GM23338 (cell line): ENCODE measurements at regions not wholly inside any gene's neighbourhood (a gene's known extent, or its start where the extent isn't known, plus 50 kb on each side); places are given as distances from the start of the nearest gene placed in this dataset.
"Not testable (repeated sequence)": the region's sequence is repeated elsewhere in the genome, so short reads cannot be mapped to it uniquely, and the experiment has no call there.

ENCODE experiments used
- ATAC-seq: fragments of 200-7000 bp; cut with Tn5 transposase; 3 replicates; pipeline ENCODE4 v1.9.1; 2020
- DNase-seq: peaks from one replicate; pipeline ENCODE4 v3.0.0-alpha.2; 2015; ENCODE audit warnings: low spot score
- H2AFZ ChIP-seq: fragments of 200-600 bp; sonication (generic); 2 replicates; pipeline ENCODE4 v1.8.0; 2016; ENCODE audit warnings: antibody characterized with exemption, mild to moderate bottlenecking, moderate library complexity
- H3F3A ChIP-seq: fragments of 200-600 bp; sonication (generic); replicated peaks from 2 replicates; pipeline ENCODE4 v1.8.0; 2017; ENCODE audit warnings: antibody characterized with exemption, mixed run types, low read depth
- H3K27ac ChIP-seq: fragments of 200-600 bp; sonication (generic); 2 replicates; pipeline ENCODE4 v1.6.1; 2016; ENCODE audit warnings: low read depth
- H3K27me3 ChIP-seq: fragments of 200-600 bp; sonication (generic); 2 replicates; pipeline ENCODE4 v1.8.0; 2016; ENCODE audit warnings: mild to moderate bottlenecking, mixed run types, moderate library complexity; ENCODE audit not compliant: insufficient read depth
- H3K36me3 ChIP-seq: fragments of 200-600 bp; sonication (generic); 2 replicates; pipeline ENCODE4 v1.8.0; 2016; ENCODE audit warnings: mild to moderate bottlenecking; ENCODE audit not compliant: insufficient read depth
- H3K4me1 ChIP-seq: fragments of 200-600 bp; sonication (generic); 2 replicates; pipeline ENCODE4 v1.8.0; 2016; ENCODE audit warnings: mild to moderate bottlenecking, moderate library complexity; ENCODE audit not compliant: insufficient read depth
- H3K4me2 ChIP-seq: fragments of 200-600 bp; sonication (generic); 2 replicates; pipeline ENCODE4 v1.7.1; 2017; ENCODE audit warnings: mixed run types
- H3K4me3 ChIP-seq: fragments of 200-600 bp; sonication (generic); 2 replicates; pipeline ENCODE4 v1.6.1; 2016; ENCODE audit warnings: mixed run types
- H3K79me2 ChIP-seq: fragments of 200-600 bp; sonication (generic); replicated peaks from 2 replicates; pipeline ENCODE4 v1.8.0; 2017; ENCODE audit warnings: mild to moderate bottlenecking; ENCODE audit not compliant: insufficient read depth
- H3K9me2 ChIP-seq: fragments of 200-600 bp; sonication (generic); 2 replicates; pipeline ENCODE4 v1.8.0; 2017; ENCODE audit not compliant: insufficient read depth
- H4K20me1 ChIP-seq: fragments of 200-600 bp; sonication (generic); replicated peaks from 2 replicates; pipeline ENCODE4 v1.8.0; 2017; ENCODE audit warnings: mild to moderate bottlenecking; ENCODE audit not compliant: insufficient read depth
- H3K27ac Mint-ChIP-seq: 2 replicates; pipeline ENCODE4 v1.8.0; 2020; ENCODE audit warnings: inconsistent platforms, mild to moderate bottlenecking, moderate library complexity, mixed read lengths
- H3K27me3 Mint-ChIP-seq: 3 replicates; pipeline ENCODE4 v1.8.0; 2022; ENCODE audit warnings: low read depth, mild to moderate bottlenecking, moderate library complexity, mixed read lengths, inconsistent platforms; ENCODE audit not compliant: insufficient read depth, poor library complexity
- H3K36me3 Mint-ChIP-seq: 3 replicates; pipeline ENCODE4 v1.8.0; 2021; ENCODE audit warnings: low read depth, mild to moderate bottlenecking, inconsistent platforms, moderate library complexity, mixed read lengths
- H3K4me1 Mint-ChIP-seq: 3 replicates; pipeline ENCODE4 v1.8.0; 2020; ENCODE audit warnings: mild to moderate bottlenecking, inconsistent platforms, mixed read lengths
- H3K4me3 Mint-ChIP-seq: 3 replicates; pipeline ENCODE4 v1.8.0; 2021; ENCODE audit warnings: moderate library complexity, mild to moderate bottlenecking, inconsistent platforms, mixed read lengths
- H3K9me3 Mint-ChIP-seq: 3 replicates; pipeline ENCODE4 v1.8.0; 2020; ENCODE audit warnings: moderate library complexity, mild to moderate bottlenecking, inconsistent platforms, mixed read lengths
- CTCF ChIP-seq, 2 experiments: fragments of 200-600 bp in 1 of 2; sonication (generic) in 1 of 2; conservative IDR thresholded peaks; 2 replicates each; pipeline versions ENCODE4 v1.5.1 to v1.6.1; 2016 to 2017; ENCODE audit warnings: antibody characterized with exemption in 2 of 2, low read depth in 2 of 2, mild to moderate bottlenecking in 2 of 2, moderate library complexity in 1 of 2
- ETS1 ChIP-seq: IDR thresholded peaks from 2 replicates; pipeline ENCODE4 v1.6.1; 2016; ENCODE audit warnings: antibody characterized with exemption
- EZH2 ChIP-seq: fragments of 200-600 bp; sonication (generic); IDR thresholded peaks from one replicate; pipeline ENCODE4 v1.8.0; 2017; ENCODE audit warnings: antibody characterized with exemption, mild to moderate bottlenecking, low read depth; ENCODE audit not compliant: unreplicated experiment
- JUNB ChIP-seq: IDR thresholded peaks from one replicate; pipeline ENCODE4 v1.6.1; 2016; ENCODE audit warnings: antibody characterized with exemption; ENCODE audit not compliant: unreplicated experiment
- POLR2AphosphoS5 ChIP-seq: IDR thresholded peaks from 2 replicates; pipeline ENCODE4 v1.6.1; 2016; ENCODE audit warnings: antibody characterized with exemption, low read depth
- ZNF114 ChIP-seq: fragments of 250-450 bp; sonication (Bioruptor Pico); IDR thresholded peaks from 2 replicates; pipeline ENCODE4 v1.5.0; 2020; ENCODE audit warnings: mild to moderate bottlenecking, moderate library complexity
- ZNF331 ChIP-seq: fragments of 250-450 bp; sonication (Bioruptor Pico); IDR thresholded peaks from 2 replicates; pipeline ENCODE4 v1.5.0; 2020; ENCODE audit warnings: low read depth, mild to moderate bottlenecking, moderate library complexity

- H3K4me2 ChIP-seq, H3K9me2 ChIP-seq, H3K27ac ChIP-seq, ATAC-seq, H3K4me3 Mint-ChIP-seq, H4K20me1 ChIP-seq, H3K4me1 Mint-ChIP-seq, DNase-seq, H2AFZ ChIP-seq, H3K27me3 Mint-ChIP-seq, H3K36me3 ChIP-seq, H3F3A ChIP-seq, H3K79me2 ChIP-seq, H3K4me3 ChIP-seq, H3K27ac Mint-ChIP-seq, H3K4me1 ChIP-seq, H3K36me3 Mint-ChIP-seq, H3K27me3 ChIP-seq: not testable (repeated sequence)
- H3K9me3 Mint-ChIP-seq = peaks cover 18% of the 10 kb centered on the region
Measured at GRCh38 chr21:31819692-31820091, 53.1 kb upstream of the HUNK start.

GRCh38 chr21:31814356-31814755 is 58.5 kb upstream of the HUNK start:
- not testable (repeated sequence) for DNase-seq, H3K27me3 Mint-ChIP-seq

GRCh38 chr21:31813862-31814261 is 59.0 kb upstream of the HUNK start:
- peaks cover 4% of the 10 kb centered on the region for H3K27me3 Mint-ChIP-seq
- ATAC-seq = no peak
- Histone ChIP-seq H3K27ac (no peak overlapping the region), H2AFZ (no peak overlapping the region), H3K79me2 (no peaks in the 10 kb centered on the region), H3K9me2 (no peaks in the 10 kb centered on the region), H4K20me1 (no peaks in the 10 kb centered on the region), H3K36me3 (no peaks in the 10 kb centered on the region), H3F3A (no peaks in the 10 kb centered on the region), H3K4me1 (no peaks in the 10 kb centered on the region), H3K27me3 (no peaks in the 10 kb centered on the region), H3K4me2 (no peak overlapping the region), H3K4me3 (no peak overlapping the region)
- peaks cover 13% of the 10 kb centered on the region for H3K9me3 Mint-ChIP-seq
- no peak for DNase-seq
- H3K27ac Mint-ChIP-seq = no peak overlapping the region
- no peaks in the 10 kb centered on the region for H3K4me1 Mint-ChIP-seq
- TF ChIP-seq CTCF (conservative IDR thresholded peaks at IDR 0.05; ENCODE audit: low read depth in 2 of 2) = no peak
- H3K4me3 Mint-ChIP-seq = no peak overlapping the region
- no peaks in the 10 kb centered on the region for H3K36me3 Mint-ChIP-seq

More at GRCh38 chr21:31814356-31814755, 58.5 kb upstream of the HUNK start:
- H3F3A ChIP-seq, ATAC-seq, H3K27me3 ChIP-seq, H4K20me1 ChIP-seq, H3K9me2 ChIP-seq, H3K4me1 ChIP-seq, H3K36me3 Mint-ChIP-seq, H3K36me3 ChIP-seq, H3K4me1 Mint-ChIP-seq, H3K4me3 Mint-ChIP-seq, H3K4me3 ChIP-seq, H3K4me2 ChIP-seq, H2AFZ ChIP-seq, H3K27ac ChIP-seq, H3K27ac Mint-ChIP-seq, H3K79me2 ChIP-seq: not testable (repeated sequence)
- peaks cover 13% of the 10 kb centered on the region for H3K9me3 Mint-ChIP-seq

GRCh38 chr21:31804008-31804394 is 68.8 kb upstream of the HUNK start:
- H3K36me3 Mint-ChIP-seq = no peaks in the 10 kb centered on the region
- no peak for DNase-seq
- no peak overlapping the region for H3K4me3 ChIP-seq
- H3F3A ChIP-seq = no peaks in the 10 kb centered on the region
- H3K27ac ChIP-seq = no peak overlapping the region
- no peak overlapping the region for H3K4me2 ChIP-seq
- no peak overlapping the region for H3K4me3 Mint-ChIP-seq
- peaks cover 5% of the 10 kb centered on the region; the same call in 1 of the 2 replicates for H3K9me2 ChIP-seq
- H3K79me2 ChIP-seq = no peaks in the 10 kb centered on the region
- peaks cover 9% of the 10 kb centered on the region for H3K4me1 Mint-ChIP-seq
- H3K27me3 ChIP-seq = no peaks in the 10 kb centered on the region
- peaks cover 2% of the 10 kb centered on the region for H3K27me3 Mint-ChIP-seq
- no peaks in the 10 kb centered on the region for H4K20me1 ChIP-seq
- H3K4me1 ChIP-seq = no peaks in the 10 kb centered on the region
- no peaks in the 10 kb centered on the region; the same call in 2 of the 3 replicates for H3K9me3 Mint-ChIP-seq
- no peak for ATAC-seq
- H3K27ac Mint-ChIP-seq = no peak overlapping the region
- H2AFZ ChIP-seq = no peak overlapping the region
- H3K36me3 ChIP-seq = no peaks in the 10 kb centered on the region
- TF ChIP-seq ZNF114 (CRISPR knock-in tag) (no peak), EZH2 (no peak), ETS1 (no peak), ZNF331 (no peak), POLR2AphosphoS5 (no peak), CTCF (conservative IDR thresholded peaks at IDR 0.05; ENCODE audit: low read depth in 2 of 2) (no peak), JUNB (no peak)
